Activated T-cell treated with anti-CD3 and anti-CD28 coated beads for 24 hours (primary cell): ENCODE measurements at regions not wholly inside any gene's neighbourhood (a gene's known extent, or its start where the extent isn't known, plus 50 kb on each side); places are given as distances from the start of the nearest gene placed in this dataset.

ENCODE experiments used
- DNase-seq: peaks from one replicate; pipeline ENCODE4 v3.0.0-alpha.2; 2020; ENCODE audit warnings: low read depth

GRCh38 chr20:40390654-40391053 lies 298.4 kb downstream of the MAFB start:
- no peak for DNase-seq

DNA sequence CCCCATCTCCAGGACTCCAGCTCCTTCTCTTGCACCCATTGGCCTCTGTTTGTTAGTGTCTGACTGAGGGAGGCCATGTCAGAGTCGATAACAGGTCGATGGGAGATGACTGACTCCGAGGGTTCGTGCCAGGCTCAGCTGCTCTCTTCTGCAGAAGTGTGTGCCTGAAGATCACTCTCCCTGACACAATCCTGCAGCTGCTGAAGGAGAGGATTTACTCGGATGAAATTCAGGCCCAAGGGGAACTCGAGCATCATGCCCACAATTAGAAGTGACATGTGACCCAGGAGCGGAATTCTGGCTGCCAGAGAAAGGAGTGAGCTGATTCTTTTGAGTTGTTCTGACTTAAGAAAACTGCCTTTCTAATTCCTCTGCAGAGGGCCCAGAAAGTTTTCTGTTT lies 318.2 kb downstream of the MAFB start:
- DNase-seq, result no peak

GRCh38 chr20:40368876-40369275 lies 320.2 kb downstream of the MAFB start:
- no peak for DNase-seq

DNA sequence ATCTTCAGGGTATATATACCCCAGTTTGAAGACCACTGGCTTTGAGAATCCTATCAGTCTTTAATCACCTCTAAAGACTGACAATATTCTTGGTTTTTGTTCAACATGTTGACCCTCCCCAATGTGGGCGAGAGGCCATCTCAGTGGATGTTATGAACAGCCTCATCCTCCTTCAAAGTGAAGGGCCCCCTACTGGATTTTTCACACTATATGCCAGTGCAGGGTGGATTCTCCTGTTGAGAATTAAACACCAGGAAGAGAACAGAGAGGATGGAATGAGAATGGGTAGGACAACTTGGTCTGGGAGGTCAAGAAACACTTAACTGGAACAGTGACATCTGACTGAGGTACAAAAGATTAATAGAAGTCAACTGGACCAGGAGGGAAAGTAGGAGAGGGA lies 327.1 kb downstream of the MAFB start:
- no peak for DNase-seq

DNA sequence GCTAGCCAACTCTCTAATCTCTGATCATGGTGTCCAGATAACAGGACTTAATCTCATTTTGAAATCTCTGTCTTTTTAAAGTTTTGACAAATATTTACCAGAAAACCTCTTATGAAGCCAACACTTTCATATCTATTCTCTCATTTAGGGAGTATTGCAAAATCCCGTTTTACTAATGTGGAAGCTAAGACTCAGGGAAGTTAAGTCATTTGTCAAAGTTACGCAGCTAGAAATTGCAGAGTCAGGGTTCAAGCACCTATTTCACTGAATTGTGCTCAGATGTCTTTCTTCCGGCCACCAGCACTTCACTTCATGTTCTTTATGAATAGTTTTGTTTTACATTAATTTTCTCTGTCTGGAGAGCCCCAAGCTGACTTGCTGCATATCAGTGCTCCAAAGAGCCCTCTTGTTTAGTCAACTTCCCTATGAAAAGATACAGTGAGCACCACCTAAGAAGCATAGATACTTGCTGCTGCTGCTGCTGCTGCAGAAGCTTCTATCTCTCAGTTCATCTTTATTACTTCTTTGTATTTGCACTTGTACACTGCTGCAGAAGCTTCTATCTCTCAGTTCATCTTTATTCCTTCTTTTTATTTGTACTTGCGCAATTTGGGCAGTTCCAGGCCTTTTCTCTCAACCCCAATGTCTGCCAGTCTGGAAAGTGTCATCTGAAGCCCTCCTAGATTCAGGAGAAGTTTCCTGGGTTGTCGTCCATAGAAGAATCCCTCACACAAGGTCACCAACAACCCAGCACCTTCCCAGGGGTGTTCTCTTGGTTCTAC lies 329.7 kb downstream of the MAFB start:
- no peak for DNase-seq

DNA sequence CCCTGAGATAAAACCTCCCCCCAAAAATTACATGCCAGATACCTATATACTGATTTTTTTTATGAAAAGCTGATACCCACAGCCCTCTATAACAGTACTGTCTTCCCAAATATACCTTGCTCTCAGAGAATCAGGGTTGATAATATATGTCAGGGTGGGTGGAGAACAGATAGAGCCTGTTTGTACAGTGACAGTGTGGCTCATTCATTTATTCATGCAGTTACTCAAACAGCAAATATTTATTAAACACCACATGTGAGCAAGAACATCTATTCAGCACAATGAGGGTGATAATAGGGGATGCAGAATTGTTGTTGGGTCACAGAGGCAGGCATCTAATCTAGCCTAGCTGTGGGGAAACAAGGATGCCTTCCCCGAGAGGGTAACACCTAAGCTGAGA lies 334.2 kb downstream of the MAFB start:
- no peak for DNase-seq

- no peak for DNase-seq
Observed at GRCh38 chr20:40343390-40343789, 345.6 kb downstream of the MAFB start.

- no peak for DNase-seq
Observed at GRCh38 chr20:40341561-40341960, 347.5 kb downstream of the MAFB start.

- no peak for DNase-seq
Observed at GRCh38 chr20:40339661-40340449, 349.2 kb downstream of the MAFB start.

GRCh38 chr20:40336533-40336932 lies 352.5 kb downstream of the MAFB start:
- DNase-seq, result no peak

DNA sequence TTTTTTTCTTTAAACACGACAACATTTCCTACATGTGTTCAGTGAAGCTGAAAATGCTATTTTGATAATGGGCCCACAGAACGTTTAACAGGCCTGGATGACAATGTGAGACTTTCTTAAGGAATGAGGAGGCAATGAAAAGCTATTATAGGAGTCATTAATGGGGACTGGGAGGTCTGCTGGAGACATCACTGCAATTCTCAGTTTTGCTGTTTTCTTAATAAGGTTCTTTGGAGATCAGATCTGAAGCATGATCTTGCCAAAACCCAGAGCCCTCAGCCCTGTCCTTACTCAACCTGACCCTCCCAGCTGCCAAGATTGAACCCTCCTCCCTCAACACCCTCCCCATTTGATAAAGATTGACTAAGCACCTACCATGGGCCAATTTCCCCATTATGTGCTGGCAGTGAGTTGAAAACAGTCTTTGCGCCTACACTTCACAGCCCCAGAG lies 353.1 kb downstream of the MAFB start:
- DNase-seq, result no peak

- DNase-seq, result no peak
Observed at GRCh38 chr20:40335437-40335836, 353.6 kb downstream of the MAFB start.

DNA sequence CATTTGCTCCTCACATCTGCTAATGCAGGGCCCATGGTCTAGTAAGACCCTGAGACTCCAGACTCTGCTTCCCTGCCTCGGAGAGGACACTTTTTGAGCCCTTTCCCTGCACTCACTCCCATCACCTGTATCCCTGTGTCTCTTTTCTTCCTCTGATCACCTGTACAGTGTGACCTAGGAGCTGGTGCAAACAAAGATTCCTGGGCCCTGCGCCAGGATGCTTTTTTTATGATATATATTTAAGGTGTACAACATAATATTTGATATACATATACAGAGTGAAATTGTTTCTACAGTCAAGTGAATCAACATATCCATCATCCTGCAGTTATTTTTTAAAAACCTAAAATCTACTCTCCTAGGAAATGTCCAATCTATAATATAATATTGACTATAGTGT lies 355.4 kb downstream of the MAFB start:
- no peak for DNase-seq

DNA sequence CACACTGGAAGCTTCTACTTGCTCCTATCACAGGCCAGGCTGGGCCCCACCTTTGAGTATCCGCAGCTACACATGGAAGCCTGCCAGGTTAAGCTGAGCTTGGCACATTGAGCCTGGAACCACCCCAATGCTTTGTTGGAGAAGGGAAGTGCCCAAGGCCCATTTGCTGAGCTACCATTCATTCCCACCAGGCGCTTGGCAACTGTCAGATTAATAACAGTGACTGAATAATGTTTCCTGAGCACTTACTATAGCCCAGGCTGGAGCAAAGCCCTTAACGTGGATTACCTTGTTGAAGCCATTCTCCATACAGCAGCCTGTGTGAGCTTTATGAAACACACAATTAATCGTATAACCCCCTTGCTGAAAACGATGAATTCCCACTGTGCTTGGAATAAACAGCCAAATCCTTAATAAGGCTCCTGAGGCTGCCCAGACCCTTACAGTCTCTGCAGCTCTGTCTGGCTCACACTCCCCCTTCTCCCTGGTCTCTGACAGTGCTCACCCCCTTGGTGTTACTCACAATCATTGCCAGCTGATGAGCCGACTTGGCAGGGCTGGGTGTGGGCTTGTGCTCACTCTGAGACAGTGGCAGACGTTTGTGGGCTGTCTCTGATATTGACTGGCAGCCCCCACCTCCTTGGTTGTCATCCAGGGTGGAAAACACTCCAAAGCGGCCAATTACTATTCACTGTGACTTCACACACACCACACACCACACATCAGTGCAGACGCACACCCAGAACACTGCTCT lies 357.1 kb downstream of the MAFB start:
- no peak for DNase-seq

DNA sequence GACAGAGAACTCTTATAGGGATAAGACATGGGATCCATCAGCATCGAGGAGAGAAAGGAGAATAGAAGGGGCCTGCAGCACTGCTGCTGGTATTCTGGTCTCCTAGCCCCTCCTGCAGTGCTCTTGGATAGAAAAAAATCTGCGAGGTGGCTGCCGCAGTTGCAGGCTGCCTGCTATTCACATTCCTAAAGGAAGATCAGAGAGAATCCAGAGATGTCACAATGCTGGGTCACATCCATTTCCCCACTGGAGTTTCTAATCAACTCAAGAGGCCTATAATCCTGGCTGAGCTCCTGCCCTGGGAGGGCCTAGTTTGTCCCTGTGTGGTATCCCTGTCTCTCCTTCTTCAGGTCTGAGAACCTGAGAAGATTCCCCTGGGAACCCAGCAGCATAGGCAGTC lies 357.8 kb downstream of the MAFB start:
- no peak for DNase-seq

GRCh38 chr20:40329321-40329720 lies 359.7 kb downstream of the MAFB start:
- no peak for DNase-seq

- DNase-seq, result no peak
Observed at GRCh38 chr20:40326784-40327183, 362.3 kb downstream of the MAFB start.

DNA sequence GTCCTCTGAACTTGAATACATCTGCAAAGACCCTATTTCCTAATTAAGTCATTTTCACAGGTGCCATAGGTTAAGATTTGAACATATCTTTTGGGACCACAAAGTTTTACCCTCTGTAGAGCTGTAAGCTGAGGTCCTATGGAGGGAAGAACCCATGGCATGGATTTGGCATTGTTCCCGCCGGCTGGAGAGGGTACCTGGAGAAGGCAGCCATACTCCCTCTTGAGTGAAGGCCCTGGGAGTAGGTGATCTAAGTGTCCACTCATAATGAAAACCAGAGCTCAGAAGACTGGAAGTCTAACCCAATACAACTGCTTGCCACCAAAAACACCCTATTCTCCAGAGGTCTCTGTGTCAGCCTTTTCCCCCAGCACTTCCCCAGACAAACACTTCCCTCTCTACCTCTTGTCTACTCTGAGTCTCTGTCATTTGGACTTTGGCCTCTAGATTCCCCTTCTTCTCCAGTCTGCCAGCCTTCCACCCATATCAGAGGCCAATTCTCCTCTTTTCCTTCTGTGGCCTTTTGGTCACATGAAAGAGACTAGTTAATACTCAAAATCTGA lies 363.9 kb downstream of the MAFB start:
- DNase-seq, result no peak

DNA sequence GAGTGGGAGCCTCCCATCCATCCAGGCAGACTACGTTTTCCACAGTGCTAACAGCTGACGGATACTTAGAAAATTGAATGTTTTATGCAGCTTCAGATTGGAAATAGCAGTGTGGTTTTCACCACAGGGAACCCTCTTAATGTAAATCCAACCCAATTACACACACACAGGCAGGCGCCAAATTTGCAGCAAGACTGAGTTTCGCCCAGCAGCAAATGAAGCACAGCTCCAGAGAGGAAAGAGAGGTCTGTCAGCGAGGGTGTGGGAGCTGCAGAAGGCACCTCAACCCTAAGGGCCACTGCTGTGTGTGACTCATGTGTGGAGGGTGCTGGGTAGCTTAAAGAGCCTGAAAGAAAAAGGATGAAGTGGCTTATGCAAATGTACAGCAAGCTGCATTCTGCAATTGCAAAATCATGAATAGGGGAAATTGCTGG lies 365.7 kb downstream of the MAFB start:
- DNase-seq, result no peak

DNA sequence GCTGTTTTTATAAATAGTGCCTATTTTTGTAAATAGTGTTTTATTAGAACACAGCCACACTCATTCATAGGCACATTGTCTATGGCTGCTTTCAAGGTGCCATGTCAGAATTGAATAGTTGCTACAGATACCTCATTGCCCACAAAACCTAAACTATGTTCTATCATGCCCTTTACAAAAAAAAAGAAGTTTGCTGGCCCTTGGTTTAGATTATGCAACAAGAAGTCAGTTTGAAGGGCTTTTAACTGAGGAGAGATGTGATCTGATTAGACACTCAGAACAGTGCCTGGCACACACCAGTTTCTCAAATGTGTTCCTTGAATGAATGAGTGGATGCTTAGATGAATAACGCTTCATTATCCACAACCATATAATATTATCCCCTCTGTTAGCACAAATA lies 366.1 kb downstream of the MAFB start:
- DNase-seq, result no peak

DNA sequence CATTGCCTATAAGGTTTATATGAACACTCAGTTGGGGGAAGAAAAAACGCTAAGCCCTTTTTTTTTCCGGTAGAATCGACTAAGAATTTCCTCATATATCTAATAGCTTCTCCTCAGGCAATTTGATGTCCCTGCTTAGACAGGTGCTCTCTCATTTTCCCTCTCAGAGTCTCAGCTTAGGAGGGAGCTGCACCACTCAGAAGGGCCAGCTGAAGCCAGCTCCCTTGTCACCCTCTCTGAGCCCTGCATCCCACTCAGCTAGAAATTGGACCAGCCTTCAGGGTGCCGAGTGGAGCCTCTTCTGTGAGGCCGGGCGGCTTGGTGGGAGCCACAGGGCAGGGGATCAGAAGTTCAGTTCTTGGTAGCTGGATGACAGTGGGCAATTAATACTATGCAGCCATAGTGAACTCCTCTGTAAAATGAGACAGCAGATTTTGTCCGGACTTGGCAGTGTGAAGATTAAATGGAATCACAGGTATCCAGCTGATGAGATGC lies 368.5 kb downstream of the MAFB start:
- no peak for DNase-seq
